ENCODE measurements at regions not wholly inside any gene's neighbourhood (a gene's known extent, or its start where the extent isn't known, plus 50 kb on each side); places are given as distances from the start of the nearest gene placed in this dataset.

DNA sequence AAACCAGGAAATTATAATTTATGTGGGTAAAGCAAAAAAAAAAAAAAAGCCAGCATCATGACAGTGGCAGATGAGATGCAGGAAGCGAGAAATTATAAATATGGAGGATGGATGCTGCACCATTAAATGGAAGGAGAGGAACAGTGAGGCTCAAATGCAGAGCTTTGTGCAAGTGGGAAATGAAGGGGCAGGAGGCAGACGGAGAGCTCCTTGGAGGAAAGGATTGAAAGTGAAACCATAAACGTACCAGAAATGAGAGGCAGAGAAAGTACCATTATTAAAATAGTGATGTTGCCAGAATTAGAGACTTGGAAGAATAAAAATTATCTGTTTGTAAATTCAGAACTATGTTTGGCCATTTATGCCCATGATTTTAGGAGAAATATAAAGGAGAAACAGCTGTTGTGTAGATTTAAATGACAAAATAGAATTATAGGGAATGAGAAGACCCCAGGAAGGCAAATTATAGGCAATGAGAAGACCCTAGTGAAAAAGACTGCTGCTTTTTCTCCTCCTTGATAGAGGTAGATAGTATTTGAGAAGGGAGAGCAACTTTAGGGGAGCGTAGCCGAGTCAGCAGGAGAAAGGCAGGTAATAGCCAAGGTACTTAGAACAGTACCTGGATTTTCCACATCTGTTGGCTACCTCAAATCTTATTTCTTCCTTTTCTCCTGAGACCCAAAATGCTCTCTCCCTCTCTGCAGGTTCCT lies 341.0 kb upstream of the CD180 start:
- TF ChIP-seq, protein P1, sequence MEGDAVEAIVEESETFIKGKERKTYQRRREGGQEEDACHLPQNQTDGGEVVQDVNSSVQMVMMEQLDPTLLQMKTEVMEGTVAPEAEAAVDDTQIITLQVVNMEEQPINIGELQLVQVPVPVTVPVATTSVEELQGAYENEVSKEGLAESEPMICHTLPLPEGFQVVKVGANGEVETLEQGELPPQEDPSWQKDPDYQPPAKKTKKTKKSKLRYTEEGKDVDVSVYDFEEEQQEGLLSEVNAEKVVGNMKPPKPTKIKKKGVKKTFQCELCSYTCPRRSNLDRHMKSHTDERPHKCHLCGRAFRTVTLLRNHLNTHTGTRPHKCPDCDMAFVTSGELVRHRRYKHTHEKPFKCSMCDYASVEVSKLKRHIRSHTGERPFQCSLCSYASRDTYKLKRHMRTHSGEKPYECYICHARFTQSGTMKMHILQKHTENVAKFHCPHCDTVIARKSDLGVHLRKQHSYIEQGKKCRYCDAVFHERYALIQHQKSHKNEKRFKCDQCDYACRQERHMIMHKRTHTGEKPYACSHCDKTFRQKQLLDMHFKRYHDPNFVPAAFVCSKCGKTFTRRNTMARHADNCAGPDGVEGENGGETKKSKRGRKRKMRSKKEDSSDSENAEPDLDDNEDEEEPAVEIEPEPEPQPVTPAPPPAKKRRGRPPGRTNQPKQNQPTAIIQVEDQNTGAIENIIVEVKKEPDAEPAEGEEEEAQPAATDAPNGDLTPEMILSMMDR (IDR thresholded peaks at IDR 0.05), result no peak
- TF ChIP-seq POLR2A (IDR thresholded peaks at IDR 0.05) (no peak), EP300 (IDR thresholded peaks at IDR 0.05) (no peak)
